HG03442 (cell line): ENCODE measurements at regions not wholly inside any gene's neighbourhood (a gene's known extent, or its start where the extent isn't known, plus 50 kb on each side); places are given as distances from the start of the nearest gene placed in this dataset.

ENCODE experiments used
- ATAC-seq: cut with Tn5 transposase; IDR thresholded peaks from one replicate; pipeline ENCODE4 v1.9.1; 2021; ENCODE audit warnings: mild to moderate bottlenecking, moderate library complexity; ENCODE audit not compliant: unreplicated experiment

DNA sequence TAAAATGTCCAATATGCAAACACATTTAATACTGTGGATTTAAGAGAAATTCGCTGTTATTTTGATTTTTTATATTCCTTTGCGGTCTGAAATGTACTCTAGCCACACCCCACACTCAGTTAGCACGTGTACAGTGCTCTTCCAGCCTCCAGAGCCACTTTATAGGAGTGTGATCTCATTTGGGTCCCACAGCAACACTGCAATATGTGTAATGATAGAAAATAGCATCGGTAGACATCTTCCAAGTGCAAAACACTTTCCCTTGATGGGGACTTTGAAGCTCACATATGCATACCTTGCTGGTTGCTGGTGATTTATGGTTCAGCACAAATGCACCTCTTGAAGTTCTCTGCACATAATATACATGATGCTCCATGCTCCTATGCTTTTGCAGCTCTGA is 148.3 kb downstream of the GAS1 start:
- ATAC-seq, result no peak

DNA sequence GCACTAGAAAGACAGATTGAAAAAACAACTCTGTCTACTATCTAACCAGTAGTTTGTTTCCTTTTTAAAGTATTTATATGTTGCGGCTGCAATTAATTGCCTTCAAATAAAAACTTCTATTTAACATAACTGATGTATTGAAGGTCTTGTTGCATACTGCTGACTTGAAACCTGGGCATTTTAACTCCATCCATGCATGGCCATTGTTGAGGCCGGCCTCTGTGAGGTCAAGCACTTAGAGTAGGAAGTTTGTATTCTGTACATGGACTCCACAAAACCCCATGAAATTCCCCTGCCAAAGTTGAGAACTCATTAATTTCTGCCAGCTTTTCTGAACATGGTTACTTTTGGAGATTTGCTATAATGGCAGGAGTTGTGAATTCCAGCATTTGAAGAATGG is 150.6 kb downstream of the GAS1 start:
- no peak for ATAC-seq

DNA sequence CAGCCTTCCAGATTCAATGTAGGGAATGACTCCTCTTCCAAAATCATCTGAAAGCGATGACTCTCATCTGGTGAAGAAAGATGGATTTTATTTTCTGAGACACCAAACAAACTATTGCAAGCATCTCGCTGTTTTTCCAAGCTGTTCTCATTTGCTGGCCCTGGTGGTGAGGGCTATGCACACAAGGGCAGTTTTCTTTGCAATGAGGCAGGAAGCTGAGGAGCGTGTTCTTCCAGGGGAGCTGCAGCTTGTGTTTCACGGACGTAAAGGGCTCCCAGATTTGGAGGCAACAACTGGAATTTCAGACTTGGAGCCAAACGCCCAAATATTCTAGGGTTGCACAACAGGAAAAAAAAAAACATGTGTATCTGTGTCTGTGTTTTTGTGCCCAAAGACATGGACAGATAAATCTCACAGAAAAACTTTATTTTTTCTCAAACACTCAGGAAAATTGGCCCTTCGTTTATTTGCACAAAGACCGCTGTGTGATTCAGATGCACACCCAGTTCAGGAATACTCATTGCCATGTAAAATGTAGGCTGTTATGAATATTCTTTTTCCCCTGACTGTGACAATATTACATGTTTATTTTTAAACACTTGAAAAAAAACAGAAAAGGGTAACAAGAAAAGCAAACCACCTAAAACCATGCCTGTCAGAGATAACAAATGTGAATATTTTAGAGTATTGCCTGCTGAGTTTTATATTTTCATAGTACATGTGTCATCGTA is 151.3 kb downstream of the GAS1 start:
- ATAC-seq, result no peak

DNA sequence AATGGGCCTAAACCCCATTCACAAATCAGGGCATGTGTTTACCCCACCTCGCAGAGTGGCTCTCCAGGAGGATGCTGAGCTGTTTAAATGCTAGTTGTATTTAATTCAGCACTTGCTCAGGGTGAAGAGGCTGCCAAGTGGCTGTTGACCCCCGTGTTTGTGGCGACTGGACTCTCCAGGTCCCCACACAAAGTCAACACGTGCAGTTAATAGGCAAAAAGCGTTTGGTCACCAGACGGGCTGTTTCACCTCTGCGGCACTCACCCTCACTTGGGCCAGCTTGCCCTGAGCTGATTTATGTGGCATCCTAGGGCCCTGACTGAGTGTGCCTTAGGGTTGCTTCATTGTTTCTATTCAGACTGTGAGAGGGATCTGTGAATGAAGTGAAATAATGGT is 152.3 kb downstream of the GAS1 start:
- no peak for ATAC-seq

DNA sequence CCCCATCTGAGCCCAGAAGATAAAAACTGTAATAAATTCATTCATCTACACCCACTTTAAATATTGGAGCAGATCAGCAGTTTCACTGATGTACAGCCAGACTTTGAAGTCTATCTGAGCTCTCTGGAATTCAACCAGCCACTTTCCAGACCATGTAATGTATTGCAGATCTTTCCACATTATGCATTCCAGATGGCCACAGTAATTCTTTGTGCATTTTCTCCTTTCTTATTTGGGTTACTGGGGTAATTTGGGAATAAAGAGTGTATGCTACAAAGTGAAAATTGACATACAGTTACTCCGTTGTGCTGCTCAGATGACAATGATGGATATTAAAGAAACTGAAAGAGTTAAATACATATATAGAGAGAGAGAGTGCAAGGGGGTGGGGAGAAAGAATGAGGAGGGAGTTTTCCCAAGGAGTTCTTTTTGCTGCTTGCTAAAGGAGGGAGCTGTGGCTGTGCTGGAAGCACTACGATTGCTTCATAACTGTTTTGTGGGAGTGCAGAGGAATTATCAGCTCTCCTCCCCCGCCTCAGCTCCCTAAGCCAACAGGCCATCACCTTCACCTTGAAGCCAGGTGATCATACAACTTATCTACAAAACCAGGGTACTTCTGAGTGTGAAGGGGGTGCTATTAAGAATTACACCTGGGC is 152.8 kb downstream of the GAS1 start:
- no peak for ATAC-seq

DNA sequence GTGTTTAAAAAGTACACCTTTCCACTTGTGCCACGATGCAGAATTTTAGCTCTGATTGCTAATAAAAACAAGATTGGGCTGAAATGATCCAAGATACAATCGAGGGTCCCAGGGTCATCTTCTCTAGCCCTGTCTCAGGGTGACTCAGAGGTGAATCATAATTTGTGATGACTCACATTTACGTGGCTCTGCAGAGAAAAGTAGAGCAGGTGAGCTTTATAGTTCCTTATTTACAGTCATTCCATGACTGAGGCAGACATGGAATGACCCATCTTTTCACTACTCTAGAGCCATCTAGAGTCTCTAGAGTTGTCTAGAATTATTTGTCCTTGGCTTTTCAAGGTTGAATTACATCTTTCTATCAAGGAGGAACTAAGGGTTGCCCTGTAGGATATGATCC is 155.2 kb downstream of the GAS1 start:
- no peak for ATAC-seq

DNA sequence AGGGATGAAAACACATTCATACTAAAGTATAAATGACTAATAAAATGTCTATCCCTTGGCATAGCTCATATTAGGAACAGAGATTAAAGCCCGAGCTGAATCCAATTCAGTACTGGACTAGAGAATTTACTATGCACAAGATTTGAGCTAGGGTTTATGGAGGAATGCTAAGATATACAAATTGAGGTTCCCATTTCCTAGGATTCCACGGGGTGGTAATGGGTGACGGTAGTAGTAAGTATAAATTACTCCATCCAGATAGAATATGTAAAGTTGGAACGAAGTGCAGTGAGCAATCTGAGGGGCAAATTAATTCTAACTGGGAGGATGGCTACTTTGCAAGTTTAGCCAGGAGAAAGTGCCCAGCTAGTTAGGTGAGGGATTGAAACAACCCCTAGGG is 156.5 kb downstream of the GAS1 start:
- ATAC-seq, result no peak

DNA sequence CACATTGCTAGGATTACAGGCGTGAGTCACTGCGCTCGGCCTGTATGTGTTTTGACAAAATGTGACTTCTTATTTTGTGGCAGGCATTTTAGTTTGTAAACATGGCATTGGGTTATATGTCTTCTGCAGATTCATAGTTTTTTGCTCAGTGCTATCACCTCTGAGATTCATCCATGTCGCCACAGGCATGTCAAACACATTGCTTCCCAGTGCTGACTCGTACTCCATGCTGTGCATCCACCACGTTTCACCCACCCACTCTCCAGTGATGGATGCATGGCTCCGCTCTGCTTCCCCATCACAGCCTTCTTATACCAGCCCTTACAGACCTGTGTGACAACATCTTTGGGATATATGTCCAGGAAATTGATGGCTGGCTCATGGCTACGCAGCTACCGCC is 158.8 kb downstream of the GAS1 start:
- ATAC-seq, result no peak

DNA sequence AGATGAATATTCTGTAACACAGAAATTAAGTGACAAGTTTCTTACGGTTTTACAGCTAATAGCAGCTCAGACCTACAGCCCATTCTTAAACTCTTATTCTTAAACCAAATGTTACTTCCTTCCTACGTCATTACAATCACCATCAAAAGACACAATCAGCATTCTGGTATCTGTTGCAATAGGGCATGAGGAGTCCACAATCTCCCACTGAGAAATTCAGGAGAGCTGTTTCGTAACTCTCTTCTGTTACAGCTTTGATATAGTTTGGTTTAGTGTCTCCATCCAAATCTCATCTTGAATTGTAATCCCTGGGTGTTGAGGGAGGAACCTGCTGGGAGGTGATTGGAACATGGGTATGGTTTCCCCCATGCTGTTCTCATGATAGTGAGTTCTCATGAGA is 163.4 kb downstream of the GAS1 start:
- ATAC-seq, result no peak

DNA sequence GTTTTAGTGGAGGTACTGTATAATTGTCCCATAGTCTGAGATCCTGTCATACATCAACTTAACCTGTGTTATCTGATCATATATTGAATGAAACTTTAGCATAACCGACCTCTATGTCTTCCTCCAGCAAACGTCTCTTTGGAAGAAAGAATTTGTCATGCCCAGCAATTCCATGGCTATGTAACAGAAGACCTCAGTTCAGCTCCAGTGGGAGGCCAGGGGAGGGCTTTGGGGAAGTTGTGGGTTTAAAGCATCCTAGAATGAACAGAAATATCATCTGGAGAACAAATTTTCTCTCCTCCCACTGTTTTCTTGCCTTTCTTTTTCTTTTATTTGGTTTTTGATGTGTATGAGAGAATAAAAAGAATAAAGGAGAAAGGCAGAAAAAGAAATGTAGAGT is 164.5 kb downstream of the GAS1 start:
- ATAC-seq, result no peak

DNA sequence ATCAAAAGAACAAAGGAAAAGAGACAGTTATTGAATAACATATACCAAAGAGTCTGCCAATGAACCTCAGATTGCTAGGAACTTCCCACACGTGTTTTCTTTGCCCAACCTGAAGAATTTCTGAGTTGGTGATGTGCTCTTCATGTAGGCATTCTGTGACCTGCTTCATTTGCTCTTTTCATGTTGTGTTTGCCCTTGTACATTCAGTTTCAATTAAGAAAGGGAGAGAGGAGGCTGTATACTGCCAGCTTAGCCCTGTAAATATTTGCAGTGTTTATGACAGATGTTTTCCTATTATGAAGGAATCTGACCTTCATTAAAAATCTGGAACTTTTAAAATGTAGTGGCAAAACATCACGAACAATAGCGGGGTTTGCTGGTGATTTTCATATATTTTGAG is 168.5 kb downstream of the GAS1 start:
- no peak for ATAC-seq

DNA sequence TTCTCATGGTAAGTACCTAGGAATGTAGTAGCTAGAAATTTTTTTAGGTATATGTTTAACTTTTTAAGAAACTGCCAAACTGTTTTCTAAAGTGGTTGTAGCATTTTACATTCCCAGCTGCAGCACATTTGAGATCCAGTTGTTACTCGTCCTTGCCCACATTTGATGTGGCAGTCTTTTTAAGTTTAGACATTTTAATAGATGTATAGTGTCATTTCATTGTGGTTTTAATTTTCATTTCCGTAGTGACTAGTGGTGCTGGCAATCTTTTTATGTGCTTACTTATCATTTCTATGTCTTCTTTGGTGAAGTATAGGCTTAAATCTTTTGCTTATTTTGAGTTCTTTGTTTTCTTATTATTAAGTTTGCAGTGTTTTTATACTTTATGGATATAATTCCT is 171.6 kb downstream of the GAS1 start:
- ATAC-seq, result no peak

DNA sequence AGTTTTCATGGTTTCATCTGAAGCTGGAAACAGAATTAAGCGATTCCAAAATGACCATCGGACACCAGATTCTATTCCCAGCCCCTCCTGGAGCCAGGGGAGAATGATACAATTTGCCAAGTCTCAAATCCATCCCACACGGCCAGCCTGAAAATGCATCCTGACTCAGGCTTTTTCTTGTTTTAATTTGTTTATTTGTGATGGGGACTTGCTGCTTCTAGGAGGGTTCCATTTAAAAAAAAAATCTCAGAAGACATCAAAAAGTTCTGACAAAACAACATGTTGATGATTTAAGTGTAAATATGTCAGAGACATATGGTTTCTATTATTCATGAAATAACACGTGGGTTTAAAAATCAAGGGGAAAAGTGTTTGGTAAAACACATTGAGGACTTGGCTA is 173.2 kb downstream of the GAS1 start:
- ATAC-seq, result no peak

DNA sequence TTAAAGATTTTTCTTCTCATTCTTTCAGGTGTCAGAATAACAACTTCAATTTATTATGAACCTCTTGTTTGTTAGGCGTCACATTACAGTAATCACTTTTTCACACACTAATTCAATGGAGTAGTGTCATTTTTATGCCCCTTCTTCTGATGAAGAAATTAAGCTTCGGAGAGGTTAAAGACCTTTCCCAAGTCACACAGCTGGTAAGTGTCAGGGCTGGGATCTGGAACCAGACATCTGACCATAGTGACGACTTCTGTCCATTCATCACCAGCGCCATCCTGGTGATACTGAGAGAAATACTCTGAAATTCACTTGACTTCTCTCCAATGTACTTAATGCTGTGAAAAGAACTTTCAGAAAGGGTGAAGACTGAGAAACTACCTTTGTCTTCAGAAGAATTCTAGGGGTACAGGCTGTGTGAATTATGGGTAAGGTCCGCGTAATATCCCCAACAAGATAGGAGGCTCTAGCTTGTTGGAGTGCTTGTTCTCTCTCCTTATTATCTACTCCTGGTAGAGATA is 173.8 kb downstream of the GAS1 start:
- ATAC-seq, result no peak

DNA sequence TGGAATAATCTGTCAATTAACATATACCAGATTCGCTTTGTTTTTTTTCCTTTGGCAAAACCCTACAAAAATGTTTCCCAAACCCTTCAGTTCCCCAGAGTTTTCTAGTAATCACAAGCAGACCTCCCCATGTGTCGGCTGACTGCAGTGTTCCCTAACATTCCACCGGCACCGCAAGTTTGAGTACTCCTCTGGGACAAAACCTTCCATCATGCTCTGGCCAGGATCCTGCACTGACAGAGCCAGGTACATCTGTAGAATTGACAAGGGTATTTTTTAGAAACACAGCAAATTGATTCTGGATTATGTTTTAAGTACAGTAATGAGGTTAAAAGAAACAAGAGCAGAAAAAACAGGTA is 174.7 kb downstream of the GAS1 start:
- no peak for ATAC-seq

DNA sequence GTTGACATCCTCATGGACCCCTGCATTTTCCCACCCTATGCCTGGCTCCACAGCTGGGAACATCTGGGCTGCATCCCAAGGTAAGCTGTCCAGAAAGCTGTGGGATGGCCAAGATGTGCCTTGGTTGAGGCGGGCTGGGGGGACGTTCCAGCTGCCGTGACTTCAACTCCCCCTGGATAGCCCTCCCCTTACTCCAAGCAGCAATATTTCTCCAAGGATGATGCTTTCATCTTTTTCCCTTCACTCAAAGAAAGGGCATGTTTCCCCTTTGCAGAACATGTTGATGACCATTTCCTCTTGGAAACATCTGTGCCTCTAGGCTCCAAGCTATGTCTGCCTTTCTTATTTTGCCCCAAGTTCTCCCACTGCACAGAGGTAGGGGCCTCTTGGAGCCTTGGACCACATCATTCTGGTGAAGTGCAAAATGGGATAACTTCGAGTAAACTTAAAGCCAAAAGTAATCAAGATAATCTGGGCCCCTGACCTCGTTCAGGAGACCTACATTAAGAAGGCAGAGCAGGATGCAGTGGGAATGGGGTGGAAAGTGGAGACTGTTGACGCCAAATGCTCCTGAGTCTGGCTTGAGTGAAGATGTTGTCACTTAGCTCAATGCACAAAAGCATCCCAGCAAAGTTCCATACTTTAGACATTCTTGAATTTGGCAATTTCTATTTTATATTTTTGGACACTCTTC is 175.2 kb downstream of the GAS1 start:
- ATAC-seq, result no peak

DNA sequence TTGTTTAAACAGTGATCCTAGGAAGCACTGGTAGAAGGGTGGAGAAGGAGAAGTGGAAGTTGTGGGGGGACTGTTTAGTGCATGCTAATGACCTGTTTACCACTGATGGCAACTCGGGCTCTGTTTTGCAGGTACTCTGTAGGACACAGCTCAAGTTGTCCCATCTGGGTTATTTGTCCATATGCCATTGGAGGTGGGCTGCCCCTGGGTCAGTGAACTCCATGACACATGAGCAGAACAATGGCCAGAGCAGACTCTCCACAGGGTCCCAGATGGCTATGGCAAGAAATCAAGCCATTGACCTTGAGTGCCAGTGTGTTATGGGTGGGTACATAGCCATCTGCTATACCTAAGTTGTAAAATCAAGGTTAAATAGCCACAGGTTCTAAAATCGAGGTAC is 175.9 kb downstream of the GAS1 start:
- ATAC-seq, result no peak

DNA sequence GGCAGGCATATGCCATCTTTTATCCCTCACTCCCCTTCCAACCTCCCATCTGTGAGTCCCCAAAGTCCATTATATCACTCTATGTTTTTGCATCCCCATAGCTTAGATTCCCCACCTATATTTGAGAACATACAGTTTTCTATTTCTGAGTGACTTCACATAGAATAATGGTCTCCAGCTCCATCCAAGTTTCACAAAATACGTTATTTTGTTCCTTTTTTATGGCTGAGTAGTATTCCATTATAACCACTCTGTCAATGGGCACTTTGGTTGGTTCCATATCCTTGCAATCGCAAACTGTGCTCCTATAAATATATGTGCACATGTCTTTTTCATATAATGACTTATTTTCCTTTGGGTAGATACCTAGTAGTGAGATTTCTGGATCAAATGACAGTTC is 178.6 kb downstream of the GAS1 start:
- ATAC-seq, result no peak

DNA sequence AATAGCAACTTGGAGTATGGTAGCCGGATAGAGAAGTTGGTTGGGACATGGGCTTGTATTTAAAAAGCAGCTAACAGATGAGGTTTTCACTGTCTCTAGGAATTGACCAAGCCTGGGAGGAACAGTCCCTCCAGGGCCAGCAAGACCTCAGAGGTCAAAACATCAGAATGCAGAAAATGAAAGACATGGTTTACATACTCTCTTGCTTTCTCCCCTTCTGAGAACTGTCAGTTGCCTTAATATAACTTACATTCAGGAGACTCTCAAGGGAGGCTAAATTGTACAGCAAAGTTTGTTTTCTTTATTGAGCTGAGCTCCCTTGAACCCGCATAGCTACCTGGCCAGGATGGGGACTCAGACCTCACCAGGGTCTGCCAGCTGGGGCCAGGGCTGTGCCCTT is 179.3 kb downstream of the GAS1 start:
- ATAC-seq, result no peak

DNA sequence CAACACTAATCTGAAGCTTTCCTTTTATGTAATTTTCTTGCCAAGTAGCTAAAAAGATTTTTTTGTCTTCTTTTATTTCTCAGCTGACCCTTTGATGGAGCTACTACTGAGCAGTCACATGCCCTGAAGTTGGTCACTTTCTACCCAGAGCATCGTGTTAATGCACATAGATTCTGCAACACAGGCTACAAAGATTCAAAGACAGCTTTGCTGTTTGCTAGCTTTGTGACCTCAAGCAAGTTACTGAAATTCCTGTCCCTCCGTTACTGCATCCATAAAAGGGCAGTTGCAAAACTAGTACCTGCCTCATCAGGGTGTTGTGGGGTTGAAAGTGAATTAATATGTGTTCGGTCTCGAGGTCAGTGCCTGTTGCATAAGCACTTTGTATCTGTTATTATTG is 179.9 kb downstream of the GAS1 start:
- no peak for ATAC-seq

DNA sequence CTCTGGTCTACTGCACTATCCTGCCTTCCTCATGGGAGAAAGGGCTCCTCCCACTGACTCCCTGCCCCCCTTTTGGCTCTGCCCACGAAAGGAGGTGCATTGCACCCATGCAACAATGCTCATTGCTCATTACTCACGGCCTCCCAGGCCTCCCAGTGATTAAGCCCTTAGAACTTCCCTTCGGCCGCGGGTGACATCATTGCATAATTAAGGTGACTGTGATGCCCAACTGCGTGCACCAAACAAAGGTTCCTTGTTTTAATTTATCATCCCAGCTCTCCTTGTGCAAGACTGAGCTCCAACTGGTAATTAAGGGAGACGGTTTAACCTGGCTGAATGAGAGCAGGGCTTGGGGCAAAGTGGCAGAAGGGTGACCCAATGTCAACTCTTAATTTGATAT is 180.4 kb downstream of the GAS1 start:
- ATAC-seq, result no peak

DNA sequence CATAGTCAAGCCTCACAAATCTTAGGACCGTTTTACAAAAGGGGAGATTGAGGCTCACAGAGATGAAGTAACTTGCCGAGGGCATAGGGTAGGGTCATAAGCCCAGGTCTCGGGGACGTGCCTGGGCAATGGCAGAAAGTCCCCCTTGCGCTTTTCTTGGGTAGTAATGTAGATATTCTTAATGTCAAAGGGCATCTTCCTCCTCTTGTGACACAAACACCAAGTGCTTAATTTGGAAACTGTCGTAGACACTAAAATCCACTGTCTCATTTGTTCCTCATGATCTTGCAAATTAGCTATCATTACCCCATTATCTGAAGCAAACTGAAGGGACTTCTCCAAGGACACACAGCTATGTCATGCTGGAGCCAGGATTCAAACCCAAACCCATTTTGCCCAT is 180.8 kb downstream of the GAS1 start:
- ATAC-seq, result no peak
